HFF-Myc (cell line): ENCODE measurements at regions not wholly inside any gene's neighbourhood (a gene's known extent, or its start where the extent isn't known, plus 50 kb on each side); places are given as distances from the start of the nearest gene placed in this dataset.

Experiments
- DNase-seq: peaks from one replicate; pipeline ENCODE4 v3.0.0-alpha.2; 2011; ENCODE audit warnings: low read depth; ENCODE audit errors: extremely low read depth
- H3K4me3 ChIP-seq: replicated peaks from 2 replicates; pipeline ENCODE4 v1.5.1; 2011; ENCODE audit warnings: low read depth, mild to moderate bottlenecking, control low read depth, low read length
- CTCF ChIP-seq: IDR thresholded peaks from 2 replicates; pipeline ENCODE4 v1.5.1; 2012; ENCODE audit warnings: mild to moderate bottlenecking, low read depth, low read length, control low read depth; ENCODE audit errors: missing control alignments

- TF ChIP-seq CTCF, result no peak
- no peak for DNase-seq
- H3K4me3 ChIP-seq, result no peak overlapping the region
Measured at GRCh38 chr15:94704946-94705345, 473.6 kb downstream of the MCTP2 start.

GRCh38 chr15:94709319-94709718, 478.0 kb downstream of the MCTP2 start:
- H3K4me3 ChIP-seq, result no peak overlapping the region
- no peak for DNase-seq
- TF ChIP-seq CTCF, result no peak

- DNase-seq, result no peak
- TF ChIP-seq CTCF, result no peak
- no peak overlapping the region for H3K4me3 ChIP-seq
Measured at GRCh38 chr15:94722024-94722636, 490.8 kb downstream of the MCTP2 start.

GRCh38 chr15:94723801-94724200, 492.4 kb downstream of the MCTP2 start:
- DNase-seq, result no peak
- no peak for TF ChIP-seq CTCF
- no peak overlapping the region for H3K4me3 ChIP-seq

- TF ChIP-seq CTCF, result no peak
- DNase-seq, result no peak
- H3K4me3 ChIP-seq, result no peak overlapping the region
Measured at GRCh38 chr15:94731286-94731685, 499.9 kb downstream of the MCTP2 start.

- no peak overlapping the region for H3K4me3 ChIP-seq
- no peak for TF ChIP-seq CTCF
- DNase-seq, result no peak
Measured at GRCh38 chr15:94734460-94734859, 503.1 kb downstream of the MCTP2 start.

GRCh38 chr15:94736236-94736635, 504.9 kb downstream of the MCTP2 start:
- no peak for DNase-seq
- TF ChIP-seq CTCF, result no peak
- no peak overlapping the region for H3K4me3 ChIP-seq
